H1 (cell line): ENCODE measurements at regions not wholly inside any gene's neighbourhood (a gene's known extent, or its start where the extent isn't known, plus 50 kb on each side); places are given as distances from the start of the nearest gene placed in this dataset.

Experiments used
- CTCF ChIA-PET: fragments of 300-600 bp; sonication (Branson Sonifier 250); formaldehyde crosslinking; loops from one replicate; lab custom pipeline; 2021; ENCODE audit not compliant: partially characterized antibody; lab: Charles Lee
- POLR2A ChIA-PET: fragments of 300-600 bp; sonication (Branson Sonifier 250); formaldehyde crosslinking; loops from one replicate; lab custom pipeline; 2021; ENCODE audit warnings: inconsistent platforms; ENCODE audit not compliant: partially characterized antibody; lab: Charles Lee
- DNase-seq, 2 experiments: peaks; one replicate each; pipeline versions ENCODE4 v3.0.0 to v3.0.0-alpha.2; 2010 to 2022; ENCODE audit warnings: low spot score in 2 of 2, low read depth in 1 of 2, mixed read lengths in 1 of 2
- FAIRE-seq: peaks from 2 replicates; lab custom pipeline; 2011; peaks lifted over from hg19 to GRCh38; lab: Jason Lieb, UNC
- H2AFZ ChIP-seq: 2 replicates; pipeline ENCODE4 v1.8.1; 2012; ENCODE audit warnings: low read length, inconsistent platforms
- H2AK5ac ChIP-seq: 2 replicates; pipeline ENCODE4 v1.6.1; 2013; ENCODE audit warnings: low read depth, low read length
- H2BK120ac ChIP-seq: replicated peaks from 2 replicates; pipeline ENCODE3; 2013; ENCODE audit warnings: low read depth, low read length, inconsistent platforms
- H2BK12ac ChIP-seq: 2 replicates; pipeline ENCODE4 v1.6.1; 2013; ENCODE audit warnings: low read depth, low read length
- H2BK15ac ChIP-seq: 2 replicates; pipeline ENCODE4 v1.6.1; 2013; ENCODE audit warnings: low read length
- H2BK20ac ChIP-seq: 2 replicates; pipeline ENCODE4 v1.6.1; 2013; ENCODE audit warnings: low read length
- H2BK5ac ChIP-seq: 2 replicates; pipeline ENCODE4 v1.6.1; 2013; ENCODE audit warnings: low read depth, low read length
- H3K14ac ChIP-seq: 2 replicates; pipeline ENCODE4 v1.6.1; 2013; ENCODE audit warnings: inconsistent platforms; ENCODE audit not compliant: insufficient read length
- H3K18ac ChIP-seq: 2 replicates; pipeline ENCODE4 v1.6.1; 2013; ENCODE audit warnings: low read length; ENCODE audit errors: extremely low read depth
- H3K23ac ChIP-seq: 2 replicates; pipeline ENCODE4 v1.6.1; 2013; ENCODE audit warnings: inconsistent platforms; ENCODE audit not compliant: insufficient read length
- H3K23me2 ChIP-seq: 2 replicates; pipeline ENCODE4 v1.6.1; 2013; ENCODE audit warnings: low read depth, low read length
- H3K27ac ChIP-seq: 2 replicates; pipeline ENCODE4 v1.6.1; 2011; ENCODE audit warnings: low read depth, low read length, inconsistent platforms
- H3K27me3 ChIP-seq, 4 experiments: replicated peaks in 1 of 4; 1 replicate in 1 of 4; 2 replicates in 3 of 4; pipeline versions ENCODE4 v1.6.1 to v1.8.1; 2011 to 2013; ENCODE audit warnings: low read length in 3 of 4, mild to moderate bottlenecking in 3 of 4, inconsistent platforms in 2 of 4, mixed read lengths in 2 of 4, moderate library complexity in 1 of 4; ENCODE audit not compliant: control insufficient read depth in 3 of 4, insufficient read depth in 3 of 4; ENCODE audit errors: extremely low read depth in 1 of 4
- H3K36me3 ChIP-seq, 4 experiments: 2 replicates each; pipeline versions ENCODE4 v1.6.1 to v1.8.1; 2011 to 2013; ENCODE audit warnings: mild to moderate bottlenecking in 4 of 4, low read length in 3 of 4, moderate library complexity in 2 of 4, control low read depth in 1 of 4, inconsistent platforms in 1 of 4; ENCODE audit not compliant: insufficient read depth in 4 of 4, control insufficient read depth in 2 of 4
- H3K4ac ChIP-seq: replicated peaks from 2 replicates; pipeline ENCODE3; 2013; ENCODE audit warnings: low read length, low read depth, mixed read lengths, inconsistent platforms; ENCODE audit not compliant: insufficient read length
- H3K4me1 ChIP-seq, 4 experiments: replicated peaks in 1 of 4; 1 replicate in 1 of 4; 2 replicates in 3 of 4; pipeline versions ENCODE4 v1.6.1 to v1.8.1; 2011 to 2013; ENCODE audit warnings: low read length in 3 of 4, inconsistent platforms in 2 of 4, mixed read lengths in 1 of 4; ENCODE audit not compliant: insufficient read depth in 4 of 4, control insufficient read depth in 3 of 4
- H3K4me2 ChIP-seq, 2 experiments: 2 replicates each; pipeline versions ENCODE4 v1.6.1 to v1.8.1; 2011 to 2013; ENCODE audit warnings: low read depth in 2 of 2, low read length in 2 of 2, control low read depth in 1 of 2, inconsistent platforms in 1 of 2, mild to moderate bottlenecking in 1 of 2; ENCODE audit not compliant: insufficient read depth in 1 of 2
- H3K4me3 ChIP-seq, 4 experiments: fragments of 200-600, 300-600 bp in 1 of 4; sonication (generic), shearing (Covaris generic), sonication (Bioruptor Twin) in 1 of 4; 2 replicates each; pipeline versions ENCODE4 v1.5.1 to v1.8.1; 2011 to 2016; ENCODE audit warnings: low read length in 4 of 4, low read depth in 3 of 4, control low read depth in 2 of 4, inconsistent platforms in 2 of 4, mild to moderate bottlenecking in 2 of 4, mixed read lengths in 1 of 4, moderate library complexity in 1 of 4; ENCODE audit not compliant: insufficient read depth in 2 of 4; ENCODE audit errors: extremely low read depth in 1 of 4
- H3K56ac ChIP-seq: replicated peaks from 2 replicates; pipeline ENCODE3; 2013; ENCODE audit warnings: low read depth, mild to moderate bottlenecking, mixed read lengths, low read length, inconsistent platforms; ENCODE audit not compliant: insufficient read length
- H3K79me1 ChIP-seq: 2 replicates; pipeline ENCODE4 v1.6.1; 2013; ENCODE audit warnings: low read depth, low read length, control low read depth
- H3K79me2 ChIP-seq, 2 experiments: 2 replicates each; pipeline versions ENCODE4 v1.6.1 to v1.8.1; 2012 to 2013; ENCODE audit warnings: low read length in 2 of 2, mild to moderate bottlenecking in 2 of 2, inconsistent platforms in 1 of 2; ENCODE audit not compliant: insufficient read depth in 2 of 2, control insufficient read depth in 1 of 2
- H3K9ac ChIP-seq, 4 experiments: replicated peaks in 1 of 4; 1 replicate in 1 of 4; 2 replicates in 3 of 4; pipeline versions ENCODE4 v1.6.1 to v1.8.1; 2011 to 2013; ENCODE audit warnings: low read depth in 3 of 4, low read length in 3 of 4, control low read depth in 2 of 4, mild to moderate bottlenecking in 2 of 4, moderate library complexity in 2 of 4, inconsistent platforms in 1 of 4; ENCODE audit errors: extremely low read depth in 1 of 4
- H3K9me3 ChIP-seq, 2 experiments: 2 replicates each; pipeline versions ENCODE4 v1.6.1 to v1.8.1; 2012 to 2013; ENCODE audit warnings: mild to moderate bottlenecking in 2 of 2, moderate library complexity in 2 of 2, control low read depth in 1 of 2, inconsistent platforms in 1 of 2, low read depth in 1 of 2, low read length in 1 of 2, mixed read lengths in 1 of 2; ENCODE audit not compliant: insufficient read depth in 2 of 2
- H4K20me1 ChIP-seq, 2 experiments: replicated peaks in 1 of 2; 2 replicates each; pipeline versions ENCODE3 to v1.8.1; 2011 to 2013; ENCODE audit warnings: inconsistent platforms in 2 of 2, low read length in 2 of 2, mild to moderate bottlenecking in 1 of 2; ENCODE audit not compliant: insufficient read depth in 2 of 2, control insufficient read depth in 1 of 2
- H4K5ac ChIP-seq: 2 replicates; pipeline ENCODE4 v1.6.1; 2013; ENCODE audit warnings: low read length, low read depth, mixed read lengths, inconsistent platforms; ENCODE audit not compliant: insufficient read length
- H4K8ac ChIP-seq: 2 replicates; pipeline ENCODE4 v1.8.0; 2013; ENCODE audit warnings: mild to moderate bottlenecking, moderate library complexity, low read length, inconsistent platforms; ENCODE audit not compliant: insufficient read depth; ENCODE audit errors: extremely low read depth
- H4K91ac ChIP-seq: replicated peaks from 2 replicates; pipeline ENCODE3; 2013; ENCODE audit warnings: low read length, mixed read lengths, inconsistent platforms; ENCODE audit not compliant: insufficient read length
- CHD2 ChIP-seq: IDR thresholded peaks from 2 replicates; pipeline ENCODE4 v1.6.1; 2012; ENCODE audit warnings: low read length, improper control_type of control experiment
- CTBP2 ChIP-seq: IDR thresholded peaks from 2 replicates; pipeline ENCODE4 v1.7.0; 2011; ENCODE audit warnings: borderline replicate concordance, mild to moderate bottlenecking, moderate library complexity, mixed read lengths, low read length; ENCODE audit not compliant: insufficient read depth, insufficient read length
- KDM1A ChIP-seq: fragments of 200-600, 300-600 bp; sonication (generic); IDR thresholded peaks from 2 replicates; pipeline ENCODE4 v1.7.1; 2016; ENCODE audit warnings: mild to moderate bottlenecking, low read length, borderline replicate concordance
- KDM4A ChIP-seq: IDR thresholded peaks from one replicate; pipeline ENCODE4 v1.7.1; 2012; ENCODE audit warnings: low read depth, mild to moderate bottlenecking, moderate library complexity, low read length, inconsistent platforms; ENCODE audit not compliant: severe bottlenecking
- PHF8 ChIP-seq: fragments of 200-600 bp; sonication (generic); conservative IDR thresholded peaks from 2 replicates; pipeline ENCODE4 v1.7.1; 2012; ENCODE audit warnings: low read depth, mild to moderate bottlenecking, inconsistent platforms, low read length, moderate library complexity
- SAP30 ChIP-seq: fragments of 300-600 bp; sonication (generic); IDR thresholded peaks from 2 replicates; pipeline ENCODE4 v1.7.1; 2012; ENCODE audit warnings: low read length, moderate library complexity, mild to moderate bottlenecking, inconsistent platforms; ENCODE audit not compliant: insufficient read depth, insufficient replicate concordance
- SIN3A ChIP-seq, 2 experiments: IDR thresholded peaks in 1 of 2; conservative IDR thresholded peaks in 1 of 2; 2 replicates each; pipeline ENCODE4 v1.6.1; 2011 to 2012; ENCODE audit warnings: low read length in 2 of 2, improper control_type of control experiment in 1 of 2, low read depth in 1 of 2, mild to moderate bottlenecking in 1 of 2
- SIRT6 ChIP-seq: IDR thresholded peaks from one replicate; pipeline ENCODE4 v1.7.1; 2012; ENCODE audit warnings: low read length, inconsistent platforms
- SP1 ChIP-seq: IDR thresholded peaks from 2 replicates; pipeline ENCODE4 v1.6.1; 2011; ENCODE audit warnings: low read depth, low read length
- TAF7 ChIP-seq: optimal IDR thresholded peaks from 2 replicates; pipeline ENCODE3; 2011; ENCODE audit warnings: low read depth, mild to moderate bottlenecking, inconsistent platforms, low read length, moderate library complexity, borderline replicate concordance
- TCF12 ChIP-seq: IDR thresholded peaks from 2 replicates; pipeline ENCODE4 v1.6.1; 2011; ENCODE audit warnings: low read depth, mild to moderate bottlenecking, low read length
- ZNF274 ChIP-seq: IDR thresholded peaks from 2 replicates; pipeline ENCODE4 v1.7.0; 2012; ENCODE audit warnings: low read length, borderline replicate concordance; ENCODE audit errors: extremely low read depth
- WGBS, 2 experiments: shearing (Covaris generic) in 1 of 2; methylation state at CpG; one replicate each; pipeline versions ENCODE4 v1.1.6 to v1.1.7; 2013 to 2015; ENCODE audit warnings: low lambda C conversion rate in 2 of 2, mixed read lengths in 2 of 2, inconsistent platforms in 1 of 2, low coverage in 1 of 2, missing lambda C conversion rate in 1 of 2; ENCODE audit not compliant: insufficient replicate concordance in 2 of 2, insufficient coverage in 1 of 2, insufficient read length in 1 of 2; ENCODE audit errors: extremely low coverage in 1 of 2, missing lambda C conversion rate in 1 of 2; 5-methylcytosine and 5-hydroxymethylcytosine counted together

- no peaks in the 10 kb centered on the region; the same call in 1 of the 2 replicates for H3K23me2 ChIP-seq
- H3K4me3 ChIP-seq: no peak overlapping the region
- POLR2A ChIA-PET: interaction anchor here (1.4 kb wide), 1 partner anchor 181 kb away, joined by 4 read pairs; no protein-coding TSS in a partner anchor
- H2BK12ac ChIP-seq: no peak overlapping the region; the same call in 1 of the 2 replicates
- H3K27ac ChIP-seq: no peak overlapping the region
- no peak overlapping the region for H3K18ac ChIP-seq
- 92% methylated on average over 10 of the region's 10 CpGs; no CpG with 5 or more reads in 1 of the 2 experiments for WGBS, 2 experiments
- no peak overlapping the region for H3K14ac ChIP-seq
- DNase-seq (no peak), FAIRE-seq (no peak)
- no peak overlapping the region for H4K5ac ChIP-seq
- peak overlapping the region; percentile 78; the same call in 1 of the 2 replicates for H2AK5ac ChIP-seq
- peak overlapping the region; percentile 1; the same call in 1 of the 2 replicates for H2BK5ac ChIP-seq
- H2AFZ ChIP-seq: no peak overlapping the region
- no peaks in the 10 kb centered on the region for H3K9me3 ChIP-seq
- H4K20me1 ChIP-seq: no peaks in the 10 kb centered on the region
- TF ChIP-seq TAF7: no peak
- TF ChIP-seq PHF8: no peak
- no peak for TF ChIP-seq SIN3A (conservative IDR thresholded peaks at IDR 0.05 in 1 of 2, IDR thresholded peaks at IDR 0.05 in 1 of 2; ENCODE audit: low read depth in 1 of 2, low read length in 2 of 2)
- no peak for TF ChIP-seq SIRT6
- TF ChIP-seq TCF12: no peak
- no peak for TF ChIP-seq CTBP2
- no peak for TF ChIP-seq SP1
- TF ChIP-seq KDM4A: no peak
- TF ChIP-seq ZNF274: no peak
- TF ChIP-seq SAP30: no peak
- no peak for TF ChIP-seq KDM1A
- TF ChIP-seq CHD2: no peak
- CTCF ChIA-PET: interaction anchor here (0.6 to 1.0 kb wide), 2 partner anchors 181 to 1464 kb away, joined by 3 read pairs; no protein-coding TSS in a partner anchor
- H3K4me1 ChIP-seq: peaks cover 0 to 2% (median 0%) of the 10 kb centered on the region in 4 experiments; a peak in 2 of 7 replicates
- no peak overlapping the region for H3K4me2 ChIP-seq
- no peak overlapping the region for H2BK120ac ChIP-seq
- no peaks in the 10 kb centered on the region for H3K27me3 ChIP-seq
- H3K56ac ChIP-seq: no peak overlapping the region
- H3K36me3 ChIP-seq: no peaks in the 10 kb centered on the region
- peak overlapping the region; percentile 35; the same call in 1 of the 2 replicates for H2BK20ac ChIP-seq
- no peak overlapping the region for H2BK15ac ChIP-seq
- H4K91ac ChIP-seq: no peak overlapping the region
- no peak overlapping the region; the same call in 1 of the 2 replicates for H4K8ac ChIP-seq
- no peaks in the 10 kb centered on the region; the same call in 1 of the 2 replicates for H3K79me1 ChIP-seq
- H3K9ac ChIP-seq: no peak overlapping the region
- no peak overlapping the region for H3K4ac ChIP-seq
- H3K23ac ChIP-seq: no peak overlapping the region
- no peaks in the 10 kb centered on the region for H3K79me2 ChIP-seq
Observed at GRCh38 chr6:108739496-108740330, 108.5 kb upstream of the ARMC2 start.
